ENCODE measurements at regions not wholly inside any gene's neighbourhood (a gene's known extent, or its start where the extent isn't known, plus 50 kb on each side); places are given as distances from the start of the nearest gene placed in this dataset.

DNA sequence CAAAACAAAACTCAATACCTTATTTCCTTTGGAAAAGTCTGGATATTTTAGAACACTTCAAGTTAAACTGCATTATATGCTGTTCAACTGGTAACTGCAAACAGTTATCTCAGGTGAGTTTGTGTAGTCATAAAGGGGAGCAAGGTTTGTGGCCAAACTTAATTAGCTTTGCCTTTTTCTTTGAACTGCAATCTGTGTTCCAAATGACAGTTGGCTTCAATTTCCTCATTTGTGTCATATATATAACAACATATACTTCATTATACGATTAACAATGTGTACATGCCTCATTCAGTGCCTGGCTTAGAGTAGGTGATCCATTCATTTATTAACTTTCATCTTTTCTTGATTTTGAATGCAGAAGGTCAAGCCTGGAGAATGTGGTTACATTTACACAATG, 55.8 kb downstream of the KCNE4 start:
- TF ChIP-seq, protein P1, sequence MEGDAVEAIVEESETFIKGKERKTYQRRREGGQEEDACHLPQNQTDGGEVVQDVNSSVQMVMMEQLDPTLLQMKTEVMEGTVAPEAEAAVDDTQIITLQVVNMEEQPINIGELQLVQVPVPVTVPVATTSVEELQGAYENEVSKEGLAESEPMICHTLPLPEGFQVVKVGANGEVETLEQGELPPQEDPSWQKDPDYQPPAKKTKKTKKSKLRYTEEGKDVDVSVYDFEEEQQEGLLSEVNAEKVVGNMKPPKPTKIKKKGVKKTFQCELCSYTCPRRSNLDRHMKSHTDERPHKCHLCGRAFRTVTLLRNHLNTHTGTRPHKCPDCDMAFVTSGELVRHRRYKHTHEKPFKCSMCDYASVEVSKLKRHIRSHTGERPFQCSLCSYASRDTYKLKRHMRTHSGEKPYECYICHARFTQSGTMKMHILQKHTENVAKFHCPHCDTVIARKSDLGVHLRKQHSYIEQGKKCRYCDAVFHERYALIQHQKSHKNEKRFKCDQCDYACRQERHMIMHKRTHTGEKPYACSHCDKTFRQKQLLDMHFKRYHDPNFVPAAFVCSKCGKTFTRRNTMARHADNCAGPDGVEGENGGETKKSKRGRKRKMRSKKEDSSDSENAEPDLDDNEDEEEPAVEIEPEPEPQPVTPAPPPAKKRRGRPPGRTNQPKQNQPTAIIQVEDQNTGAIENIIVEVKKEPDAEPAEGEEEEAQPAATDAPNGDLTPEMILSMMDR (conservative IDR thresholded peaks at IDR 0.05): no peak
- TF ChIP-seq ZFX (IDR thresholded peaks at IDR 0.05): no peak
- H3K27ac ChIP-seq: no peak overlapping the region

DNA sequence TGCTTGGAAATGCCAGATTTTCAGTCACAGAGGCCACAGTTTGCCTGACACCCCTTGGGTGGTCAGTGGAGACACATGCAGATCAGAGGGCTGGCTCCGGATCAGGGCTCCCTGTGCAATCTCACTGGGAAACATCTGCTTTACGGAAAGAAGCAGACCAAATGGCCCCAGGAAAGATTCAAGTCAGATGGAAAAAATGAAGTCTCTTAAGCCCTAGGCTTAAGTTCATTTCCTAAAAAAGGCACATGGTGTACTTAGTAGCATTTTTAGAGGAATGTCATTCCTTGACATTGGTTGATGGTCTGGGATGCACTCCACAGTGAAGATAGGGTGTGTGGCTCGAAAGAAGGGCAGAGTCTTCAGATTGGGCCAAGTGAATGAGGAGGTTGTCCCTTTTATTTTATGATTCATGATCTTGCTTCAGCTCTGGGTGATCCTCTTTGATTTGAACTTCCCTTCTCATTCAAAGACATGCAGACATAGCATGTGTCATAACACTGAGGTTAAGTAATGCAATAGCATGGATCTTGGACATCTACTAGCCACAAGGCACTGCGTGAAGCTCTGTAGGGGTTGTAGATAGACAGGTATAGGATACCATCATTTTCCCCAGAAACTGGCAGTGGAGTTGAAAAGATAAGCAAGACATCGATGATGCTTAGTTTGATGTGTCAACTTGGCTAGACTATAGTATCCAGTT, 56.5 kb downstream of the KCNE4 start:
- H3K27ac ChIP-seq: no peak overlapping the region
- TF ChIP-seq, protein P1 (conservative IDR thresholded peaks at IDR 0.05): no peak
- no peak for TF ChIP-seq ZFX (IDR thresholded peaks at IDR 0.05)

DNA sequence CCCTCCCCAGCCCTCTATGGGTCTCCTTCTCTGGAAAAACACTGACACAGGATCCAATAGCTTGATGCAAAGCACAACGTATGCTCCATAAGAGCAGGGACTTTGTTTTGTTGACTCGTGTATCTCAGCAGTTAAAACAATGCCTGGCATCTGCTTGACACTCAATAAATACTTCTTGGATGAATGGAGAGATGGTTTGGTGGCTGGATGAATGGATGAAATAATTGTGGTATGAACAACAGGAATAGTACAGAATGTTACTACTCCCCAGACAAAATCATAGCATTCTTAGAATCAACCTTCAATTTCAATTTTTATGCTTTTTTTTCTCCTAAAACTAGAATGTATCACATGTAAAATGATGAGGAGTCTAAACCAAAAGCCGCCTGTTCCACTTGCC, 57.4 kb downstream of the KCNE4 start:
- H3K27ac ChIP-seq: no peak overlapping the region
- no peak for TF ChIP-seq ZFX (IDR thresholded peaks at IDR 0.05)
- TF ChIP-seq, protein P1 (conservative IDR thresholded peaks at IDR 0.05): no peak

DNA sequence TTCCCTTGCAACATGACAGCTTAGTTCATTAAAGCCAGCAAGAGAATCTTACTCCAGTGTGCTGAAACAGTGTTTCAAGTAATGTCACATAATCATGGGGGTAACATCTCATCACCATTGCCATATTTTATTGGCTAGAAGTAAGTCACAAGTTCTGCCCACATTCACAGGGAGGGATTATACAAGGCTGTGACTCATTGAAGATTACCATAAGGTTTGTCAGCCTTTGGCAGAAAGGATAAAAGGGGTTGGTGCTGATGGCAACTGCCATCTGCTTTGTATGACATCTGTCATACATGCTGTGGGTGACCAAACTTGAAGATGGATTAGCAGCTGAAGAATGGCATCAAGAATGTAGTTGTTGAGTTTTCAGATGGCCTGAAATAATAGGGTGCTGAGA, 61.2 kb downstream of the KCNE4 start:
- no peak overlapping the region for H3K27ac ChIP-seq
- no peak for TF ChIP-seq ZFX (IDR thresholded peaks at IDR 0.05)
- TF ChIP-seq, protein P1 (conservative IDR thresholded peaks at IDR 0.05): no peak

DNA sequence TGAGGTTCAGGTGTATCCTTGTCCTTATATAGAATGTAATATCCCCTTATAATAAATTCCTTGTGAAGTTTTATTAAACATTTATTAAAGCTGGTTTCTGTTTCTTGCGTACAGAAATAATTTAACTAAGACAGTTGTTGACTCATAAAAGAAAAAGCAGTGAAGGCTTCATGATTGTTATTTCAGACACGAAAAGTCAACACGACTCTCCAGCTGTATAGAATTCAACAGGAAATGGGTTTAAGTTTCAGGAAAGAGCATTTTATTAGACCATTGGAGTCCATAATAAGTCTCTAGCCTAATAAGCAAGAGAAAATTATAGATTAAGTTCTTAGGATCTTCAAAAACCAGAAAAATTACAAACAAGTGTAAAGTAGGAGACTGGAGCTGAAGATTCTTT, 62.2 kb downstream of the KCNE4 start:
- no peak for TF ChIP-seq ZFX (IDR thresholded peaks at IDR 0.05)
- TF ChIP-seq, protein P1 (conservative IDR thresholded peaks at IDR 0.05): no peak
- H3K27ac ChIP-seq: no peak overlapping the region

DNA sequence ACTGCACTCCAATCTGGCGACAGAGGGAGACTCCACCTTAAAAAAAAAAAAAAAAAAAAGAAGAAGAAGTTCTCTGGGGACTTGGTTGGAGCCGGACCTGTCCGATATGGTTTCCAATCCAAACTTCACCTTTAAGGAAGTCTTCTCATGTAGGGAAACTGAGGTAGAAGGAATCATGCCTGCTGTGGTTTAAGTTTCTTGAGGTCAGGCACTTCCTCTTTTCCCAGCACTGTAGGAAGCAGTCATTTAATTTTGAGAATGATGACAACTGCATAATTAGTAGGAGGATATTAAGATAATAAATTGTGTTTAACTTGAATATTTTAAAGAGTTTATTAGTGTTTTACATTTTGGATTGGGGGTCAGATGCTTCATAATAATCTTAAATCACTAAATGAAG, 62.9 kb downstream of the KCNE4 start:
- H3K27ac ChIP-seq: no peak overlapping the region
- TF ChIP-seq, protein P1 (conservative IDR thresholded peaks at IDR 0.05): no peak
- TF ChIP-seq ZFX (IDR thresholded peaks at IDR 0.05): no peak

DNA sequence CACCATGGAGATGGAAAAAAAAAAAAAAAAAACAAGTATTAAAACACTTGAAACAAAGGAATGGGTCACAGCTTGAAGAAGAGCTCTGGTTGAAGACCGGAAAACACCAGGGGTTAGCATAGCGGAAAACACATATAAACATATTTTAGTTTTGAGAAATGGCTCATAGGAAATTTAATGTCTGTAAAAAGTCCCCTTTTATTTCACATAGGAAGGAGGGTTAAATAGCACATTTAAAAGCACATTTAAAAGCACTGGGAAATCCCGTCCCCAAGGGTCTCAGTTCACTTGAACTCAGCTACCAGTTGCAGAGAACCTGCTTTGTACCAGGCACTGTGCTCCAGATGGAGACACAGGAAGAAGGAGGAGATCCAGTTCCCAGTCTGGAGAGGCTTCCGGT, 65.5 kb downstream of the KCNE4 start:
- TF ChIP-seq ZFX (IDR thresholded peaks at IDR 0.05): no peak
- TF ChIP-seq, protein P1 (conservative IDR thresholded peaks at IDR 0.05): no peak
- H3K27ac ChIP-seq: no peak overlapping the region

All from C4-2B (cell line).